Uterus (tissue), 3 donors: ENCODE measurements at regions not wholly inside any gene's neighbourhood (a gene's known extent, or its start where the extent isn't known, plus 50 kb on each side); places are given as distances from the start of the nearest gene placed in this dataset.

Experiments
- DNase-seq, 2 donors: peaks; one replicate each; pipeline ENCODE4 v3.0.0-alpha.2; 2019 to 2020
- H3K27ac ChIP-seq, 2 donors: fragments of 200-600 bp; sonication (generic); 1 replicate in 1 of 2; 2 replicates in 1 of 2; pipeline ENCODE4 v1.5.1; 2016 to 2018
- H3K27me3 ChIP-seq, 2 donors: fragments of 200-600 bp; sonication (generic); one replicate each; pipeline ENCODE4 v1.5.1; 2018 to 2019; ENCODE audit warnings: control low read depth in 1 of 2
- H3K36me3 ChIP-seq, 2 donors: fragments of 200-600 bp; sonication (generic); one replicate each; pipeline ENCODE4 v1.5.1; 2019; ENCODE audit warnings: control low read depth in 1 of 2
- H3K4me1 ChIP-seq, 2 donors: fragments of 200-600 bp; sonication (generic); one replicate each; pipeline ENCODE4 v1.5.1; 2018 to 2019; ENCODE audit warnings: control low read depth in 1 of 2
- H3K4me3 ChIP-seq, 2 donors: fragments of 200-600 bp; sonication (generic); 1 replicate in 1 of 2; 2 replicates in 1 of 2; pipeline ENCODE4 v1.5.1; 2018 to 2019; ENCODE audit warnings: mild to moderate bottlenecking in 1 of 2
- H3K9me3 ChIP-seq, 2 donors: fragments of 200-600 bp; sonication (generic); one replicate each; pipeline ENCODE4 v1.5.1; 2019; ENCODE audit warnings: control low read depth in 1 of 2
- CTCF ChIP-seq, 4 experiments: fragments of 200-600 bp in 2 of 4; fragments of 450-650 bp in 2 of 4; sonication (generic) in 2 of 4; IDR thresholded peaks; one replicate each; pipeline ENCODE4 v1.5.1; 2016 to 2019; ENCODE audit warnings: antibody characterized with exemption in 4 of 4, mild to moderate bottlenecking in 2 of 4, moderate library complexity in 1 of 4
- POLR2A ChIP-seq, 2 donors: fragments of 450-650 bp; IDR thresholded peaks; one replicate each; pipeline ENCODE4 v1.6.1; 2016; ENCODE audit warnings: antibody characterized with exemption in 2 of 2, mild to moderate bottlenecking in 1 of 2, moderate library complexity in 1 of 2
- intact Hi-C: fragments of 100-400 bp; cut with DNase I; formaldehyde crosslinking; loops from one replicate; pipeline ENCODE4 v1.15.1; 2023; ENCODE audit warnings: low total_unique reads
- donor health status: DM: yes; HTN: yes; CAD: no.

DNA sequence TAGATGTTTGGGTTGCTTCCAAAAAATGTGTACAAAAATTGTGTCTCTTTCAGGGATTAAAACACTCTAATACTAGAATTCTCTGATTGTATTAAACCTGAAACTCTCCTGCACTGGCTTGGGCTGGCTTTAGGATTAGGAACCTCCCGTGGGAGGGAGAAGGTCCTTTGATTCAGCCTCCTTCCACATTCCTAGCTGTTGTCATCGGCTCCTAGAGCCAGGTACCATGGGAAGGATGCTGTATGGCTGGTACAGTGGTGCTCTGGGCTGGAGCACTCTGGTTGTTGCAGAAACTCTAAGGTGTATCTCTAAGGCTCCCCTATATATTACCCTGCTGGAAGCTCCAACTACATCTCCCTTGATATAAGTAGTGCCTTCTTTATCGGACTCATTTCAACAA is 245.2 kb upstream of the FOXK1 start:
- Histone ChIP-seq H3K4me1 (no peaks in the 10 kb centered on the region), H3K27ac (no peak overlapping the region), H3K27me3 (no peaks in the 10 kb centered on the region), H3K9me3 (no peaks in the 10 kb centered on the region), H3K36me3 (no peaks in the 10 kb centered on the region), H3K4me3 (no peak overlapping the region)
- intact Hi-C loops, result no loop called here
- DNase-seq, result no peak
- TF ChIP-seq CTCF (IDR thresholded peaks at IDR 0.05) (no peak), POLR2A (IDR thresholded peaks at IDR 0.05) (no peak)

- Histone ChIP-seq H3K4me3 (no peak overlapping the region), H3K27ac (no peak overlapping the region), H3K9me3 (no peaks in the 10 kb centered on the region), H3K4me1 (no peaks in the 10 kb centered on the region), H3K36me3 (no peaks in the 10 kb centered on the region), H3K27me3 (no peaks in the 10 kb centered on the region)
- no peak for DNase-seq
- TF ChIP-seq POLR2A (IDR thresholded peaks at IDR 0.05) (no peak), CTCF (IDR thresholded peaks at IDR 0.05) (no peak)
- intact Hi-C loops, result no loop called here
Measured at GRCh38 chr7:4437916-4438315, 244.2 kb upstream of the FOXK1 start.

GRCh38 chr7:4438723-4439245 is 243.3 kb upstream of the FOXK1 start:
- no peak overlapping the region for H3K4me3 ChIP-seq
- H3K27ac ChIP-seq, result no peak overlapping the region
- H3K27me3 ChIP-seq, result no peaks in the 10 kb centered on the region
- no peaks in the 10 kb centered on the region for H3K36me3 ChIP-seq
- no peaks in the 10 kb centered on the region for H3K4me1 ChIP-seq
- TF ChIP-seq POLR2A (IDR thresholded peaks at IDR 0.05), result no peak
- TF ChIP-seq CTCF (IDR thresholded peaks at IDR 0.05), result no peak
- intact Hi-C loops, result no loop called here
- H3K9me3 ChIP-seq, result no peaks in the 10 kb centered on the region
- no peak for DNase-seq

DNA sequence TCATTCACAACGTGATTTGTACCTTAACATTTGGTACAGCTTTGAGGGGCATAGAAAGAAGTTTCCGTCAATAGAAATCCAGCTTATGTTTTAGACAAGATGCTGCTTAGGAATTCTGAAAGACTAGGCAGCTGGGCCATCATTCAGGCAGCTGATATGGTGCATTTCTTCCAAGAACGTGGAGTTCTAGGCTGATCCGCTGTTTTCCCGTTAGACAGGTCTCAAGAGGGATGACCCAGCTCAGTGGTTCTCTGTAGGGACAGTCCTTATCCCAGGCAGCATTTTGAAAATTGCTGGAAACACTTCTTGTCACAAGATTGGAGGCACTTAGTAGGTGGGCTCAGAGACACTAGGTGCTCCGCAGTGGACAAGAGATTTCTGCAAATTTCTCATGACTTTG is 242.7 kb upstream of the FOXK1 start:
- no peaks in the 10 kb centered on the region for H3K4me1 ChIP-seq
- intact Hi-C loops, result no loop called here
- TF ChIP-seq POLR2A (IDR thresholded peaks at IDR 0.05) (no peak), CTCF (IDR thresholded peaks at IDR 0.05) (no peak)
- no peak overlapping the region for H3K27ac ChIP-seq
- no peaks in the 10 kb centered on the region for H3K9me3 ChIP-seq
- H3K4me3 ChIP-seq, result no peak overlapping the region
- H3K27me3 ChIP-seq, result no peaks in the 10 kb centered on the region
- no peaks in the 10 kb centered on the region for H3K36me3 ChIP-seq
- no peak for DNase-seq

- intact Hi-C loops, result no loop called here
- no peak overlapping the region for H3K27ac ChIP-seq
- H3K36me3 ChIP-seq, result no peaks in the 10 kb centered on the region
- H3K9me3 ChIP-seq, result no peaks in the 10 kb centered on the region
- no peak overlapping the region for H3K4me3 ChIP-seq
- TF ChIP-seq POLR2A (IDR thresholded peaks at IDR 0.05), result no peak
- no peak for TF ChIP-seq CTCF (IDR thresholded peaks at IDR 0.05)
- DNase-seq, result no peak
- no peaks in the 10 kb centered on the region for H3K4me1 ChIP-seq
- H3K27me3 ChIP-seq, result no peaks in the 10 kb centered on the region
Measured at GRCh38 chr7:4444106-4444505, 238.0 kb upstream of the FOXK1 start.
